ENCODE measurements at regions not wholly inside any gene's neighbourhood (a gene's known extent, or its start where the extent isn't known, plus 50 kb on each side); places are given as distances from the start of the nearest gene placed in this dataset.
"Not testable (repeated sequence)": the region's sequence is repeated elsewhere in the genome, so short reads cannot be mapped to it uniquely, and the experiment has no call there.

- DNase-seq (ENCODE audit: low read depth): no peak
- TF ChIP-seq CTCF (conservative IDR thresholded peaks at IDR 0.05; ENCODE audit: low read depth, low read length): no peak
- H3K4me3 ChIP-seq (ENCODE audit: low read length): no peak overlapping the region
Measured at GRCh38 chr3:759106-759505, 333.7 kb upstream of the CNTN6 start.

GRCh38 chr3:773433-773832 is 319.4 kb upstream of the CNTN6 start:
- peak; percentile 80 for DNase-seq (ENCODE audit: low read depth)
- not testable (repeated sequence) for H3K4me3 ChIP-seq (ENCODE audit: low read length)

- DNase-seq (ENCODE audit: low read depth): peak; percentile 72
- TF ChIP-seq CTCF (conservative IDR thresholded peaks at IDR 0.05; ENCODE audit: low read depth, low read length): no peak
- no peak overlapping the region for H3K4me3 ChIP-seq (ENCODE audit: low read length)
Measured at GRCh38 chr3:775178-775880, 317.5 kb upstream of the CNTN6 start.

GRCh38 chr3:780505-780904 is 312.3 kb upstream of the CNTN6 start:
- no peak for DNase-seq (ENCODE audit: low read depth)
- no peak overlapping the region for H3K4me3 ChIP-seq (ENCODE audit: low read length)
- no peak for TF ChIP-seq CTCF (conservative IDR thresholded peaks at IDR 0.05; ENCODE audit: low read depth, low read length)

GRCh38 chr3:791442-791841 is 301.4 kb upstream of the CNTN6 start:
- TF ChIP-seq CTCF (conservative IDR thresholded peaks at IDR 0.05; ENCODE audit: low read depth, low read length): no peak
- DNase-seq (ENCODE audit: low read depth): no peak
- no peak overlapping the region for H3K4me3 ChIP-seq (ENCODE audit: low read length)

GRCh38 chr3:792630-793029 is 300.2 kb upstream of the CNTN6 start:
- no peak overlapping the region for H3K4me3 ChIP-seq (ENCODE audit: low read length)
- TF ChIP-seq CTCF (conservative IDR thresholded peaks at IDR 0.05; ENCODE audit: low read depth, low read length): no peak
- no peak for DNase-seq (ENCODE audit: low read depth)

- no peak overlapping the region for H3K4me3 ChIP-seq (ENCODE audit: low read length)
- TF ChIP-seq CTCF (conservative IDR thresholded peaks at IDR 0.05; ENCODE audit: low read depth, low read length): no peak
- DNase-seq (ENCODE audit: low read depth): no peak
Measured at GRCh38 chr3:804211-804610, 288.6 kb upstream of the CNTN6 start.

All from retinal pigment epithelial cell (primary cell).